ENCODE measurements at regions not wholly inside any gene's neighbourhood (a gene's known extent, or its start where the extent isn't known, plus 50 kb on each side); places are given as distances from the start of the nearest gene placed in this dataset.

DNA sequence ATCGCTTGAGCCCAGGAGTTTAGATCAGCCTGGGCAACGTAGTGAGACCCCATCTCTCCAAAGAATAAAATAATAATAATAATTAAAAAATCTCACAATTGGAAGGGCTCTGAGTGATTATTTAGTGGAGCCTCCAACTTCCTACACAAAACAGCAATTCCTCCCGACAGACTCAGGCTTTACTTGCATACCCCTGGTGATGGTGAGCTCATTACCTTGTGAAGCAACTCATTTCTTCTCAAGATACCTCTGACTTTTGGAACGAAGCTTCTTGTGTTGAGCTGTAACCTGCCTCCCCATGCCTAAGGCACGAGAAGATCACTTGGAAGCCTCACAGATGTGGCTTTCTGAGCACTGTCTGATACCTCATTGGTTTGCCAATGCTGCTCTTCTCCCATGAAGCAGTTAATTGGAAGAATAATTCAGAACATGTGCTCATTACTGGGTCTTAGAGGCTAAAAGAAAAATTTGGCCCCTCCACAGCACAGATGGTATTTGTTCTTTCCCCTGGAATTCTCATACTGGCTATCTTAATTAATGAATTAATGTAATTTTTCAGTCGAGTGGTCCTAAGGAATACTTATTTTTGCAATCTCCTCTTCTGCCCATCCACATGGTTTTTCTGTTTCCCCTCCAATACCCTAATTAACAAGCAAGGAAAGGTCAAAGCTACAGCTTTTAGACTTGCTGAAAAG is 769.0 kb downstream of the TYW1 start:
- in situ Hi-C loops (cut with MboI; ENCODE audit: low pct_unique_long_range_greater_than_20kb, low sequenced_read_pairs), result no loop called here
- no peak for DNase-seq

DNA sequence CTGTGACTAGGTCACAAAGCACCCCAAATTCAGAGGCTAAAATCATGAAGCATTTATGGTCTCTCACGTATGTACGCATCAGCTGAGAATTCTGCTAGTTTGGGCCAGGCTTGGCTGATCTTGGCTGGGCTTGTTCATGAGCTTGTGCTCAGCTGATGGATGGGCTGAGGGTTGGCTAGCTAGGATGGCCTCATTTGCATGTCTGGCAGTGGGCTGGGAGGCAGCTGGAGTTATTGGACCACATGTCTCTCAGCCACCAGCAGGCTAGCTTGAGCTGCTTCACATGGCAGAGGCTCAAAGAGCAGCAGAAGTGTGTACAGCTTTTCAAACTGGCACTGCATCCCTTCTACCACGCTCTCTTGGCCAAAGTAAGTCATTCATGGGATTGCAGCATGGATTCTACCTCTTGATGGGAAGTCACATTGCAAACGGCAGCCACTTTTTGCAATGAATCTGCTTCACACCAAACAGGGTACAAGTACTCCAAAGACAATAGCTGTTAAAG is 770.3 kb downstream of the TYW1 start:
- DNase-seq, result no peak
- in situ Hi-C loops (cut with MboI; ENCODE audit: low pct_unique_long_range_greater_than_20kb, low sequenced_read_pairs), result no loop called here

DNA sequence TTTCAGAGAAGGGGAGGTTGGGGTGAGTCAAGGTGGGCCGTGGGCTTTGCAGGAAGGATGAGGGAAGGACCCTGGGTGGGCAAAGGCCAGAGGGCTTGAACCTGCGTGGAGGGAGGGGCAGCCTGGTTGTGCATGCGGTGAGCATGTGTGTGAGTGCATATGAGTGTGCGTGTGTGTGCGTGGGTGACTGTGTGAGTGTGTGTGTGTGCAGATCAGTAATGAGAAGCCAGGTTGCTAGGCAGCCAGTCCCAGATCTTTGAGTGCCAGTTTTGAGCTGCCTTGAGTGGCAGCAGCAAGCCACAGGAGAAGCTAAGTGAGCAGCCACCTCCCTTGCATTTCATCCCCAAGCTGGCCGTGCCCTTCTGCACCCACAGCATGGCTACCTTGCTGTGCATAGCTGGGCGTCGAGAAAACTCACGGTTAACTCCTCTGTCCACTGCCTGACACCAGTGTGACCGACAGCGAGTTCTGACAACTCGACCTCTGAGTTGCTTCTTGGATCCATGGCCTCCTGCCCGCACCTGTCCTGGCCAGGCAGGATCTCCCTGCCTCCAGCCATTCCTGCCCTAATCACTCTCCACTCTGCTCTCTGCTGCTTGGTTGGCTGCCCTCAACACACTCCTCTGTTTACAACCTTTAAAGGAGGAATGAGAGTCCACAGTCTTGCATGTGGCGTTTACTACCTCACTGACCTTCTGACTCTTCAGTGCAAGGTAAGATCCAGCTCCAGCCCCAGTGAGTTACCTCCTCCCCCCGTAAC is 775.4 kb downstream of the TYW1 start:
- no peak for DNase-seq
- in situ Hi-C loops (cut with MboI; ENCODE audit: low pct_unique_long_range_greater_than_20kb, low sequenced_read_pairs), result no loop called here

DNA sequence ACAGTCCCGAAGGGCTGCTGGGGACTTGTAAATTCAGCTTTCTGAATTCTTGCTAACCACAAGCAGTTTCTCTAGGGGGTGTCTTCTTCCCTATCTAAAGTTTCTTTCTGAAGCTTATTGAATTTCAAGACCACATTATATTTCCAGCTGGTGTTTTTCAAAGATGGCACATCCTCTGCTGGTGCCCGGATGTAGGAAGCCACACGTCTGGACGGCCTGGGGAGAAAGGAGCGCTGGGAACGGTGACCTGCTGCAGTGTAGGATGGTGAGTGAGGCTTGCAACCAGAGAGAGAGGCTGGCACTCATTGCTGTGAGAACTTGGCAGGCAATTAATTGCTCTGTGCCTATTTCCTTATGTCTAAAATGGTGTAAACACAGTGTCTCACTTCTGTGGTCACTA is 776.4 kb downstream of the TYW1 start:
- in situ Hi-C loops (cut with MboI; ENCODE audit: low pct_unique_long_range_greater_than_20kb, low sequenced_read_pairs), result no loop called here
- DNase-seq, result no peak

DNA sequence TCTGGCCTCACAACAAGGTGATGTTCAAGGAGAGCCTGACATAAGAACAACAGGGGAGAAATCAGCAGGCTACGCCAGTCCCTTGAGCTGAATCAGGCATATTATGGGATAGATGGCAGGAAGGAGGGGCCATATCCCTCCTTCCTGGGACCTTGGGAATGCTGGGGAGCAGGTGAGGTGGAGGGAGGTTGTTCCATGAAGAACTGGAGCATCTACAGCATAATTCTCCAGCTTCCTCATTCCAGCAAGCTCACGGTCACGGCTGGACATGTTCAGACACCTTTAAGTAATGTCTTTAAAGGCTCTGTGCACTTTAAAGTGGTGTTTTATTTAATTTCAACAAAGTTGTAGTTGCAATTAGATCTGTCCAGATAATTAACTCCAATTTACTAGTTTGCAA is 780.5 kb downstream of the TYW1 start:
- DNase-seq, result no peak
- in situ Hi-C loops (cut with MboI; ENCODE audit: low pct_unique_long_range_greater_than_20kb, low sequenced_read_pairs), result no loop called here

DNA sequence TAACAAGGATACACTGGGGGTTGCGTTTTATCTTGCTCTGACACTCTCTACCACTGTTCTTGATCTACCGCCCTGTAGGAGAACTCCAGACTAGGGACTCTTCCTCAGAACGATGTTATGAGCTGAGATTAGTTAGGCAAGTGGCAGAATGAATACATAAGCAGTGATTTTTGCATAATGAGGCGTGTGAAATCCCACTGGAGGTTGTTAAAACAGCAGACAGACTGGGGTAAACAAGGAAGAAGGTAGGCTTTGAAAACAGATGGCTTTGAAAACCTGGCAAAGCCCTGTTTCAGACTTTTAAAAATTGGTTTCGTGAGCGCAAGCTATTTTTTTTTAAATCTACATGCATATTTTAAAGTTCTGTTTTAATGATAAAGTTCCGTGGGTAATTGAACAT is 785.2 kb downstream of the TYW1 start:
- DNase-seq, result no peak
- in situ Hi-C loops (cut with MboI; ENCODE audit: low pct_unique_long_range_greater_than_20kb, low sequenced_read_pairs), result no loop called here

DNA sequence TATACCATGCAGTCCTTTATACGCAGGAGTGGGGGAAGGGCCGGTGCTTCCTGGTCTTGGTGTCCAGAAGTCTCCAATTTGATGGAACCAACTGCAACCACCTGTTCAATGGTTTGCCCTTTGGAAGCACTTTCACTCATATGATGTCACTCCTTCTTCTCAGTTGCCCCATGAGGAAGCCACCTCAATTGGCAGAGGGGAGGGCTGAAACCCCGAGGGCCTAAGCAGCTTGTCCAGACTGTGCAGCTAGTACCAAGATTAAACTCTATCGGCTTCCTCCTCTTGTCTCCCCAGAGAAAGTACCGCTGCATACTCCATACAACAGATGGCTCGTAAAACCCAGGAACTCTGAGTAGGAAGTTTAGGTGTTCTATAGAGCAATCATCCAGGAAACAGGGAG is 789.4 kb downstream of the TYW1 start:
- in situ Hi-C loops (cut with MboI; ENCODE audit: low pct_unique_long_range_greater_than_20kb, low sequenced_read_pairs), result no loop called here
- DNase-seq, result no peak

DNA sequence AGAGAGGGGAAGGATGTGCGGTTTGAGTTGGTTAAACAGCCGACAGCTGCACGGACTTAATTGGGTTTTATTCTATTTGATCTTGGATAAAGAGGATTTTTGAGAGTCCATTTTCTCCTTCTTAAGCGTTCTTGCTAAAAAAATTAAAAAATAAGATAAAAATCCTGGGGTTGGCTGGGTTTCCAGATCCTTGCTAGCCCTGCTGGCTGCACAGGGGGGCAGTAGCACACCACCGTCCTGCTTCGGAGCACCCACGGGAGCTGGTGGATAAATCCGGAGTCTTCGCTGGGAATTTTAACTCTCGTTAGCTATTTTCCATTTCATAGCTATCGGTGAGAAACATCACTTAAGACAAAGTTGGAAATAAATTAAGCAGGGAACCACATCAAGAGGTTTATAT is 792.0 kb downstream of the TYW1 start:
- DNase-seq, result no peak
- in situ Hi-C loops (cut with MboI; ENCODE audit: low pct_unique_long_range_greater_than_20kb, low sequenced_read_pairs), result no loop called here

DNA sequence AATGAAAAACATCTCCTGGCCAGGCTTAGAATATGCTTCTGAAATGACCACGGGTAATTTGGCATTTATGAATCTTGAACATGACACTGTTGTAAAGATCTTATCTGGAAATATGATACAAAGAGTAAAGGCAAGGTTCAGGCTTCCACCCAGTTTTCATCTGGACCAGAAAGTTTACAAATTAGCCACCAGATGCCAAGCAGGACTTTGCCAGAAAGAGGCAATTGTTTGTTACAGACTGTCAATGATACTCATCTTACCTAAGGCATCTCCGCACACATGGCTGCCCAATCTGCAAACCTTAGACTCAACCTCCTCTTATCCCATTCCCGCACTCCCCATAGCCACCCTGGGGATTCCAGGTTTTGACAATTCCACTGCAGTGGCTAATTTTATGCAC is 795.3 kb downstream of the TYW1 start:
- in situ Hi-C loops (cut with MboI; ENCODE audit: low pct_unique_long_range_greater_than_20kb, low sequenced_read_pairs), result no loop called here
- DNase-seq, result no peak

DNA sequence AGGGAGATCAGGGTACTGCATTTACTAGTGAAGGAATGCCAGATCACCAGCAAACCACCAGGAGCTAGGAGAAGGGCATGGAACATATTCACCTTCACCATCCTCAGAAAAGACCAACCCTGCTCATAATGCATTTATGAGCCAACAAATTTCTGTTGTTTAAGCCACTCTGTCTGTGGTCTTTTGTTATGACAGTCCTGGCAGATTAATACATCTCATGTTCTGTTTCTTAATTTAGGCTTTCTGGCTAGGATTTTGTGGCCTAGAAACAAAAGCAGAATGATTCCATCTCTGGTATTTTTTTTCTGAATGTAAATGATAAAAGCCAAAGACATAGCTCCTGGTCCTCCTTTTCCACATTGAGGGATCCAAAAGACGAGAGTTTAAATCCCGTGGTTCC is 797.9 kb downstream of the TYW1 start:
- in situ Hi-C loops (cut with MboI; ENCODE audit: low pct_unique_long_range_greater_than_20kb, low sequenced_read_pairs), result no loop called here
- no peak for DNase-seq

DNA sequence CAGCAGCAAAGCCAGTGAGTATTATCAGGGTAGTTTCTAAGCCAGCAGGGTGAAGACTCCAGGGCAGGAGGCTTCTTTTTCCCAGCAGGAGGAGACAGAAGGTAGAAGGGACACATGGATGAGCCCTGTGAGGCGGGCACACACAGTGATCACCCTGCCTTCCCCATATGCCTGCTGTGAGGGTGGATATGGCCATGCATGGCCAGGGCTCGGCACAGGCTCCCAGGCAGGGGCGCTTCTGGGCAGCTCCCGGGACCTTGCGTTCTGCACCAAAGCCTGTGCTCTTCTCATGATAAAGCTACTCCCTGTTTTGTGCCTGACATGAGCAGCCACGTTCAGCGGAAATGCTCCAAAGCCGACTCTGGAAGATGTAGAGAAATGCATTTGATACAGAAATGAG is 807.2 kb downstream of the TYW1 start:
- in situ Hi-C loops (cut with MboI; ENCODE audit: low pct_unique_long_range_greater_than_20kb, low sequenced_read_pairs), result no loop called here
- no peak for DNase-seq

DNA sequence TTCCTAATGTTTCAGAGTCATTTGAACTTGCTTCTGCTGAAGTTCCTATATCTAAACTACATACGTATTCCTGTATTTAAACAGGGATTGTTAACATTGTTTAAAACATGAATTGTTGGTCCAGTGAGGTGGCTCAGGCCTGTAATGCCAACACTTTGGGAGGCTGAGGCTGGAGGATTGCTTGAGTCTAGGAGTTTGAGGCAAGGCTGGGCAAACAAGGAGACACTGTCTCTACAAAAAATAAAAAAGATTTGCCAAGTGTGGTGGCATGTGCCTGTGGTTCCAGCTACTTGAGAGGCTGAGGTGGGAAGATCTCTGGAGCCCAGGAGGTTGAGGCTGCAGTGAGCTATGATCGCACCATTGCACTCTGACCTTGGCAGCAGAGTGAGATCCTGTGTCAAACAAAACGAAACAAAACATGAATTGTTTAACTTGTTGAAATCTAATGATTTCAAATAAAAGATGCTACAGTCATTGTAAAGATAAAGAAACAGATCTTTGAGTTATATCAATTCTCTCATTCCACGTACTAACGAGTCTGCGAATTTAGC is 809.4 kb downstream of the TYW1 start:
- in situ Hi-C loops (cut with MboI; ENCODE audit: low pct_unique_long_range_greater_than_20kb, low sequenced_read_pairs), result no loop called here
- no peak for DNase-seq

DNA sequence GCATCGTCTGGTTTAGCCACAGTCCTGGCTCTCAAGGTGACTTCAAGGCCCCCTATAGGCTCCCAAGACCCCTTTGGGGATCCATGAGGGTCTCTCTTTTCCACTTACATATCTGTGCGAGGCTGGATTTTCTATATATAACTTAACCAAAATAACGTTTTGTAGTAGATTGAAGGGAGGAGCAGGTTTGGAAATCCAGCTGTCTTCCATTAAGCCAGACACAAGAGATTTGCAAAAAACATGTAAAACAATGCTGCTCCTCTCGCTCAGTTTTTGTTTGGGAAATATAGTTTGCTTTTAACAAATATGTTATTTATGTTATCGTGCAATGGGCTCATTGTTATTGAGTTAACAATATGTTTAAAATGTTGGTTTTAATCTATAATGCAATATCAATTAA is 811.2 kb downstream of the TYW1 start:
- in situ Hi-C loops (cut with MboI; ENCODE audit: low pct_unique_long_range_greater_than_20kb, low sequenced_read_pairs), result no loop called here
- DNase-seq, result no peak

DNA sequence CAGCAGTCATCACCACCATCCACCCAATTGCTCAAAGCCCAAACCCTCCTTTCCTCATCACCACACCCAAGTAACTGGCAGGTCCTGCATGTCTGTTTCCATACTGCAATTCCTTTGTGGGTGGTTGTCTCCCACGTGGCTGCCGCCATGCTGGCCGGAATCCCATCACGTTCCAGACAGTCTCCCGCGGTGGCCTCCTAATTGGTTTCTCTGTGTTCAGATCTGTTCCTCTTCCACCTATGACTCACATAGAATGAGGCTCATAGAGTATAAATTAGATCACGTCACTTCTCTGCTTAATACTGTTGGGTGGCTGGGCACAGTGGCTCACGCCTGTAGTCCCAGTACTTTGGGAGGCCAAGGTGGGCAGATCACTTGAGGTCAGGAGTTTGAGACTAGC is 813.0 kb downstream of the TYW1 start:
- DNase-seq, result no peak
- in situ Hi-C loops (cut with MboI; ENCODE audit: low pct_unique_long_range_greater_than_20kb, low sequenced_read_pairs), result no loop called here

DNA sequence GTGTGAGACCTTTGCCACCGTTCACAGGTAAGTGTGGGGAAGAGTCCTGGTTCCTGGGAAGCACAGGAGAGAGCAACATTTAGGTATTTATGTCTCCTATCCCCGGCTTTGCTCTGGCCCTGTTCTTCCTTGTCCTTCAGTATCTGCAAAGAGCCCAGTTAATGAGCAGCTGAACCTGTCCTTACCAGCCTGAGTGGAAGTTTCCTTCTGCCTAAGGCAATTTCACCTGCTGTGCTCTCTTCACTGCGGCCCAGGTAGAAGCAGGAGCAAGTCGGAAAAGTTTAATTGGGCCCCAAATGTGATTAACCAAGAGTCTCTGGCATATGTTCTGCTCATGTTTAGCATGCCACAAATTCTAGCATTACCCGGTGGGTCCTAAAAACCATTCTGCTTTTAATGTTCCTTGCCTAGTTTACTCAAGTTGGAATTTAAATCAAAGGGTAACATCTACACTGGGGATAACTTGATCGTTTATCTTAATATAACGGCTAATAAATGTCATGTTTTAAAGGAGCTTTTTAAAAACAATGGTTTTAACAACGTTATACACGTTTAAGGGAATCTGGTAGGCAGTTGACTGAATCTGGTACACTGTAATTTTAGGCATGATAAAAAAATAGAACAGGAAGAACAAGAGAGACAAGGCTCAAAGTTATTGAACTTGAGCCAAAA is 817.1 kb downstream of the TYW1 start:
- in situ Hi-C loops (cut with MboI; ENCODE audit: low pct_unique_long_range_greater_than_20kb, low sequenced_read_pairs), result no loop called here
- DNase-seq, result no peak

DNA sequence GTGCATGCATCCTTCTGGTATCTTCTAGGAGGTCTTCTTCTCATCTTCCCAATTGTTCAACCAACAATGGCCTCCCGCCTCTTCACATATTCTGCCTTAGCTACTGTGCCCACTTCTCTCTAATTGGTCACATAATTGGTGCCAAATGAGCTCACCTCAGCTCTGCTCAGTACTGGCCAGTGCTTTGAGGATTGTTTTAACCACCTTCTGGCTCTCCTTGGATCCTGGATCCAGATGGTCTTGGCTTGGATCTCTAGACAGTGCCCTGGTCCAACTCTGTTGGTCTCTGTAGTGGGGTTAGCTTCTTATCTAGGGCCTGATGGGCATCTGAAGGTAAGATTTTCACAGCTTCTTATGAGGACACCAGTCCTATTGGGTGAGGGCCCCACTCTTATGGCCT is 820.8 kb downstream of the TYW1 start:
- DNase-seq, result no peak
- in situ Hi-C loops (cut with MboI; ENCODE audit: low pct_unique_long_range_greater_than_20kb, low sequenced_read_pairs), result no loop called here

DNA sequence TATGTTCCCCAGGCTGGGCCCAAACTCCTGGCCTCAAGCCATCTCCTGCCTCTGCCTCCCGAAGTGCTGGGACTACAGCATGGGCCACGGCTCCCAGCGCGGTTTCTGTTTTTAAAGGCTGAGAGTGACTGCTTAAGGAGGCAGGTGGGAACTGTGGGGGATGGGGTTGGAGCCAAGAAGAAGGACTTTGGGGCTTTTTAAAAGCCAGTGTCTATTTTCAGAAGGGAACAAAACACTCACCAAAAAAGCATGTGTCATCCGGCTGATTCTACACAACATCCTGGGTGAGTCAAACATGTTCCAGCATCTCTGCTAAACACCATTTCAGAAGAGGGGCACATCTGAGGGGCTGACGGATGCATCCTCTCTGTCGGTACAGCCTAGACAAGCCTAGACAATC is 824.5 kb downstream of the TYW1 start:
- DNase-seq, result no peak
- in situ Hi-C loops (cut with MboI; ENCODE audit: low pct_unique_long_range_greater_than_20kb, low sequenced_read_pairs), result no loop called here

DNA sequence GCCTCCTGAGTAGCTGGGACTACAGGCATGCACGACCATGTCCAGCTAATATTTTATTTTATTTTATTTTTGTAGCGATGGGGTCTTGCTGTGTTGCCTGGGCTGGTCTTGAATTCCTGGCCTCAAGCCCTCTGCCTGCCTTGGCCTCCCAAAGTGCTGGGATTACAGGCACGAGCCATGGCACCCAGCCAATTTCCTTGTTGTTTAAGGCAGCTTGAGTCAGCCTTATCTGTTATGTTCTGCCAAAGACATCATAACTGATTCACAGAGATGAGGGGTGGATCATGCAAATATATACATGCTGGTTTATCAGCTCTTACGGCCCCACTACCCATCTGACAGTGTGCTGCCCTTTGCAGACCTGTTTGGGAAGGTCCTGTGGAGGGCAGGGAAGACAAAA is 826.7 kb downstream of the TYW1 start:
- DNase-seq, result no peak
- in situ Hi-C loops (cut with MboI; ENCODE audit: low pct_unique_long_range_greater_than_20kb, low sequenced_read_pairs), result no loop called here

DNA sequence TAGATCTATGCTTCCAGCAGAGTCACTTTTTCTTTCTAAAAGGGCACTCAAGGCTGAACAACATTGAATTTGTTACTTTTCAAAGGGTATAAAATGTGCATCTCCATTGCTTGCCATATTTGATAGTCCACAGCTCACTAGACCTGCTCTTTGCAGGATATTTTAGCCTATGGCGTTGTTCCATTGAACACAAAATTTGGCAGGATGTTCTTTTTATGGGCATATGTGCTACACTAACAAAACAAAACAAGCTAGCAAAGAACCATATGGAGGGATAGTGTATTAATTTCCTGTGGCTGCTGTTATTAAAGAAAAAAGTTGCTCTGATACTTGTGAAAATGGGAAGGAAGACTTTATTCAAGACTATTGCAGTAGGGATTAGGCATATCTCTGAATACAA is 828.7 kb downstream of the TYW1 start:
- no peak for DNase-seq
- in situ Hi-C loops (cut with MboI; ENCODE audit: low pct_unique_long_range_greater_than_20kb, low sequenced_read_pairs), result no loop called here

DNA sequence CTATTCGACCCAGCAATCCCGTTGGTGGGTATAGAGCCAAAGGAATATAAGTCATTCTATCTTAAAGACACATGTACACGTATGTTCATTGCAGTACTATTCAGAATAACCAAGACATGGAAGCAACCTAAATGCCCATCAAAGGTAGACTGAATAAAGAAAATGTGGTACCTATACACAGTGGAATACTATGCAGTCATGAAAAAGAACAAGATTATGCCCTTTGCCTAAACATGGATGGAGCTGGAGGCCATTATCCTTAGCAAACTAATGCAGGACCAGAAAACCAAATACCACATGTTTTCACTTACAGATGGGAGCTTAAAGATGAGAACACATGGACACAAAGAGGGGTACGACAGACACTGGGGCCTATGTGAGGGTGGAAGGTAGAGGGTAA is 845.3 kb downstream of the TYW1 start:
- no peak for DNase-seq
- in situ Hi-C loops (cut with MboI; ENCODE audit: low pct_unique_long_range_greater_than_20kb, low sequenced_read_pairs), result no loop called here

All from KBM-7 (cell line).